ENCODE measurements at regions not wholly inside any gene's neighbourhood (a gene's known extent, or its start where the extent isn't known, plus 50 kb on each side); places are given as distances from the start of the nearest gene placed in this dataset.

DNA sequence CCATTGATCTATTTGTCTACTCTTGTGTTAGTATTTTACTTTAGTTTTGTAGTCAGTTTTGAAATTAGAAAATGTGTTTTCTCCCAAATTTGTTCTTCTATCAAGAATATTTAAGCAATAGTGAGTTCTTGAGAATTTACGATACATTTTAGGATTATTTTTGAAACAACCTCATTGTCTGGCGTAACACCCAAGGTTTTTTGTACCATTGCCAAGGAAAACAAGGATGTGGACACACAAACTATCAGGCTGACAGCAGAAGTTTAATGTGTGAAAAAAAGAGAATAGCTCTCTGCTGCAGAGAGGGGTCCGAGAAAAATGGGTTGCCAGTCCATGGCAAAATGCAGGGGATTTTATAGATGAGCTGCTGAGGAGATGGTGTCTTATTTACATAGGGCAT is 865.1 kb upstream of the CNTN5 start:
- H3K4me3 ChIP-seq (replicated peaks in 1 of 2; ENCODE audit: low read depth in 2 of 2, low read length in 2 of 2): no peak overlapping the region
- TF ChIP-seq, protein P1, sequence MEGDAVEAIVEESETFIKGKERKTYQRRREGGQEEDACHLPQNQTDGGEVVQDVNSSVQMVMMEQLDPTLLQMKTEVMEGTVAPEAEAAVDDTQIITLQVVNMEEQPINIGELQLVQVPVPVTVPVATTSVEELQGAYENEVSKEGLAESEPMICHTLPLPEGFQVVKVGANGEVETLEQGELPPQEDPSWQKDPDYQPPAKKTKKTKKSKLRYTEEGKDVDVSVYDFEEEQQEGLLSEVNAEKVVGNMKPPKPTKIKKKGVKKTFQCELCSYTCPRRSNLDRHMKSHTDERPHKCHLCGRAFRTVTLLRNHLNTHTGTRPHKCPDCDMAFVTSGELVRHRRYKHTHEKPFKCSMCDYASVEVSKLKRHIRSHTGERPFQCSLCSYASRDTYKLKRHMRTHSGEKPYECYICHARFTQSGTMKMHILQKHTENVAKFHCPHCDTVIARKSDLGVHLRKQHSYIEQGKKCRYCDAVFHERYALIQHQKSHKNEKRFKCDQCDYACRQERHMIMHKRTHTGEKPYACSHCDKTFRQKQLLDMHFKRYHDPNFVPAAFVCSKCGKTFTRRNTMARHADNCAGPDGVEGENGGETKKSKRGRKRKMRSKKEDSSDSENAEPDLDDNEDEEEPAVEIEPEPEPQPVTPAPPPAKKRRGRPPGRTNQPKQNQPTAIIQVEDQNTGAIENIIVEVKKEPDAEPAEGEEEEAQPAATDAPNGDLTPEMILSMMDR (IDR thresholded peaks at IDR 0.05; ENCODE audit: low read depth, low read length): no peak
- DNase-seq (ENCODE audit: low read depth in 2 of 2): peak; percentile 56 to 61

DNA sequence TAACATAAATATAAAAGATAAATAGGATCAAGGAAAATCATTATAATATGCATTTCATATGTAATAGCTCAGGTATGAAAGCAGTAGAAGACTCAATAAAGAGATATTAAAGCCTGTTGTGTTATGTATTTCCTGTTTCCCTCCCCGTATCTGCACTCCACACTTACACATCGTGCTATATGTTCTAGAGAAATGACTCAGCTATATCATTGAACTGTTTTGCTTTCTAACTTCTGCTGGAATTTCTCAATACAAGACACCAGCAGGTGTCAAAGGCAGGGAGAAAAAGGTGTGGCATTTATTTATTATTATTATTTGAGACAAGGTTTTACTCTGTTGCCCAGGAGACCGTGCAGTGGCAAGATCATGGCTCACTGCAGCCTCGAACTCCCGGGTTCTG is 842.8 kb upstream of the CNTN5 start:
- TF ChIP-seq, protein P1 (IDR thresholded peaks at IDR 0.05; ENCODE audit: low read depth, low read length): no peak
- no peak overlapping the region for H3K4me3 ChIP-seq (replicated peaks in 1 of 2; ENCODE audit: low read depth in 2 of 2, low read length in 2 of 2)
- no peak for DNase-seq (ENCODE audit: low read depth in 2 of 2)

DNA sequence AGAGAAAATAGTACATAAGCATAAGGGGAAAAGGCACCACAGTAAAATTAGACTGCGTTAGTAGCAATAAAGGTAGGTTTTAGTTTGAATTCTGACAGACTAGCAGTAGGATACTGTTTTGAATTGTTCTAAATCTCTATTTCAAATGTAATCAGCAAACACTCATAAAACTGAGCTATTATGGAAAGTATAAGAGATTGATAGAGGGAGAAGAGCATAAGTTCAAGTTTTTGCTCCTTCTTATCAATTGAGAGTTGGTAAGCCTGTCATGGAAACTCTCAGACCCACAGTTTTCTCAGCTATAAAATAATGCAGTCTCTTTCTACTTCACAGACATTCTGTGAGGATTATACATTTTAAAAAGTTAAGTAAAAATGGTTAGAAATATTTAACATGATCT is 840.2 kb upstream of the CNTN5 start:
- DNase-seq (ENCODE audit: low read depth in 2 of 2): no peak
- TF ChIP-seq, protein P1 (IDR thresholded peaks at IDR 0.05; ENCODE audit: low read depth, low read length): no peak
- H3K4me3 ChIP-seq (replicated peaks in 1 of 2; ENCODE audit: low read depth in 2 of 2, low read length in 2 of 2): no peak overlapping the region

DNA sequence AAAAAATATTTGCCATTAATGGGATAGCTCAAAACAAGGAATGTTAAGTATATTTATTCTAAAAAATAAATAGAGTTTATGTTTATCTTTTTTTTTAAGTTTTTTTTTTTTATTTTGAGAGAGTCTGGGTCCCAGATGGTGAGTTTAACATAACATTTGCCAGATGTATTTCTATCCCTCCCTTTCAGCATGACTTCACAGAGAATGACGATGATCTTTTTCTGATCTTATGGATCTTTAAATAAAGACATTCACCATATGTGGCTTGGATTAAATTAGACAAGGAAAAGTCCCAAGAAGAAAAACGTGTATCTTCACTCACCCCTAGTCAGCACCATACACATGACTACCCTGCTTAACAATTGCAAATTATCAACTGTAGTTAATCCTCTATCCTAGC is 839.8 kb upstream of the CNTN5 start:
- no peak overlapping the region for H3K4me3 ChIP-seq (replicated peaks in 1 of 2; ENCODE audit: low read depth in 2 of 2, low read length in 2 of 2)
- TF ChIP-seq, protein P1 (IDR thresholded peaks at IDR 0.05; ENCODE audit: low read depth, low read length): no peak
- DNase-seq (ENCODE audit: low read depth in 2 of 2): no peak

DNA sequence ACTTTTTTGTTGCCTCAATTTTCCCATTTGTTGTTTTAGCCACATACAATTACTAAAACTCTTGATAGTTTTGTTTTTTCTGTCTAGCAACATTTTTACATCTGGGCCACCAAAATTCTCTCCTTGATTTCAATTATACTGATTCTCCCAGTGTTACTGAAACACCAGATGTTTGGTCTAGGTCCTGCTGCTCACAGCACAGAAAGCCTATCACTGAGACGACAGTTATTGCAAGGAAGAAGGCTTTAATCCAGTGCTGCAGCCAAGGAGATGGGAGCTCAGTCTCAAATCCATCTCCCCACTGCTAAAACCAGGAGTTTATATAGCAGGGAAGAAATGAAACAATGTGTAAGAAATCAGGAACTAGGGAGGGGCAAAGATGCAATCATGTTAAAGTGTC is 837.7 kb upstream of the CNTN5 start:
- no peak overlapping the region for H3K4me3 ChIP-seq (replicated peaks in 1 of 2; ENCODE audit: low read depth in 2 of 2, low read length in 2 of 2)
- no peak for DNase-seq (ENCODE audit: low read depth in 2 of 2)
- TF ChIP-seq, protein P1 (IDR thresholded peaks at IDR 0.05; ENCODE audit: low read depth, low read length): no peak

DNA sequence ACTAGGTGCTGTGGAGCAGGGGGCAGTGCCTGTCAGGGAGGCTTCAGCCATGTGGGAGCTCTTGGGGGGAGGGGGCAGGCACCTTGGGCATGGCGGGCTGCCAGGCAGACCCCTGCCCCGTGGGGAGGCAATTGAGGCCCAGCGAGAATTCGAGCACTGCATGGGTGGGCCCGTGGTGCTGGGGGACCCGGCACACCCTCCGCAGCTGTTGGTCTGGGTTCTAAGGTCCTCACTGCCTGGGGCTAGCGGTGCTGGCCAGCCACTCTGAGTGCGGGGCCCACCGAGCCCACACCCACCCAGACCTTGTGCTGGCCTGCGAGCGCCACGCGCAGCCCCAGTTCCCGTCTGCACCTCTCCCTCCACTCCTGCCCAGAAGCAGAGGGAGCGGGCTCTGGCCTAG is 835.5 kb upstream of the CNTN5 start:
- H3K4me3 ChIP-seq (replicated peaks in 1 of 2; ENCODE audit: low read depth in 2 of 2, low read length in 2 of 2): no peak overlapping the region
- no peak for DNase-seq (ENCODE audit: low read depth in 2 of 2)
- TF ChIP-seq, protein P1 (IDR thresholded peaks at IDR 0.05; ENCODE audit: low read depth, low read length): no peak

DNA sequence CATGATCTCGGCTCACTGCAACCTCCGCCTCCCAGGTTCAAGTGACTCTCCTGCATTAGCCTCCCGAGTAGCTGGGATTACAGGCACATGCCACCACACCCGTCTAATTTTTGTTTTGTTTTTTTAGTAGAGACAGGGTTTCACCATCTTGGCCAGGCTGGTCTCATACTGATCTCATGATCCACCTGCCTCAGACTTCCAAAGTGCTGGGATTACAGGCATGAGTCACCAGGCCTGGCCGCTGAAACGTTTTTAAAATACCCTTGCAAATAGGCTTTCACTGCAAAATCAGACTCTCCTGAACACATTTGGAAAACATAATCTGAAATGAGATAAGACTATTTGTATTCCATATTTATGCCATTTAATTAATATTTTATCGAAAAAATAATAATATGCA is 826.1 kb upstream of the CNTN5 start:
- peak in 1 of 2 donors; percentile 25 for DNase-seq (ENCODE audit: low read depth in 2 of 2)
- TF ChIP-seq, protein P1 (IDR thresholded peaks at IDR 0.05; ENCODE audit: low read depth, low read length): no peak
- no peak overlapping the region for H3K4me3 ChIP-seq (replicated peaks in 1 of 2; ENCODE audit: low read depth in 2 of 2, low read length in 2 of 2)
